ENCODE measurements at regions not wholly inside any gene's neighbourhood (a gene's known extent, or its start where the extent isn't known, plus 50 kb on each side); places are given as distances from the start of the nearest gene placed in this dataset.

DNA sequence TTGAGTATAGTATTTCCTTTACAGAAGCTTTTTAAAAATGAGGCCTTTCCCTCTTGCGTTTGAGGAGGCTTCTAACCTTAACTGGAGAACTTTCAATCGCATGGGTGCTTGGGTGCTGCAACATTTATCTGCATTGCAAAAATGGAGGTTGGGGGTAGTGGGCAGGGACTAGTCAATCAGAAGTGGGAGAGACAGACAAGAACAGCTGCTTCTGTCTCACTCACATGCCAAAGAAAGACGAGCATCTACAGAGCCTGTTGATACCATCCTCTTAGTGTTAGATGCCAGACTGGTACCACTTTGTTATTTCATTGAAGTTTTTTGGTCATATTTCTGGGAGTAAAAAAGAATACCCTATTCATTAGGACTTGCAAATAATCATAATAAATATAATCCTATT is 1292.2 kb downstream of the UQCRFS1 start:
- TF ChIP-seq, protein P1, sequence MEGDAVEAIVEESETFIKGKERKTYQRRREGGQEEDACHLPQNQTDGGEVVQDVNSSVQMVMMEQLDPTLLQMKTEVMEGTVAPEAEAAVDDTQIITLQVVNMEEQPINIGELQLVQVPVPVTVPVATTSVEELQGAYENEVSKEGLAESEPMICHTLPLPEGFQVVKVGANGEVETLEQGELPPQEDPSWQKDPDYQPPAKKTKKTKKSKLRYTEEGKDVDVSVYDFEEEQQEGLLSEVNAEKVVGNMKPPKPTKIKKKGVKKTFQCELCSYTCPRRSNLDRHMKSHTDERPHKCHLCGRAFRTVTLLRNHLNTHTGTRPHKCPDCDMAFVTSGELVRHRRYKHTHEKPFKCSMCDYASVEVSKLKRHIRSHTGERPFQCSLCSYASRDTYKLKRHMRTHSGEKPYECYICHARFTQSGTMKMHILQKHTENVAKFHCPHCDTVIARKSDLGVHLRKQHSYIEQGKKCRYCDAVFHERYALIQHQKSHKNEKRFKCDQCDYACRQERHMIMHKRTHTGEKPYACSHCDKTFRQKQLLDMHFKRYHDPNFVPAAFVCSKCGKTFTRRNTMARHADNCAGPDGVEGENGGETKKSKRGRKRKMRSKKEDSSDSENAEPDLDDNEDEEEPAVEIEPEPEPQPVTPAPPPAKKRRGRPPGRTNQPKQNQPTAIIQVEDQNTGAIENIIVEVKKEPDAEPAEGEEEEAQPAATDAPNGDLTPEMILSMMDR (IDR thresholded peaks at IDR 0.05), result no peak
- TF ChIP-seq POLR2A (IDR thresholded peaks at IDR 0.05), result no peak
- no peak for TF ChIP-seq POLR2AphosphoS5 (IDR thresholded peaks at IDR 0.05; ENCODE audit: insufficient read depth in 1 of 2, low read depth in 1 of 2)

All from vagina (tissue), 2 donors.